A673 (cell line): ENCODE measurements at regions not wholly inside any gene's neighbourhood (a gene's known extent, or its start where the extent isn't known, plus 50 kb on each side); places are given as distances from the start of the nearest gene placed in this dataset.

Experiments
- CTCF ChIP-seq: fragments of 300-800, 200-600 bp; sonication (generic); conservative IDR thresholded peaks from 2 replicates; pipeline ENCODE4 v1.5.1; 2017; ENCODE audit warnings: low read depth, mild to moderate bottlenecking, antibody characterized with exemption, low read length, moderate library complexity, mixed read lengths
- EZH2 ChIP-seq: fragments of 200-600 bp; sonication (generic); IDR thresholded peaks from 2 replicates; pipeline ENCODE4 v1.6.1; 2017; ENCODE audit warnings: borderline replicate concordance, low read depth, mild to moderate bottlenecking, mixed read lengths, antibody characterized with exemption, low read length; ENCODE audit not compliant: poor library complexity, severe bottlenecking

- TF ChIP-seq EZH2 = no peak
- no peak for TF ChIP-seq CTCF
Observed at GRCh38 chr2:116948258-116948657, 866.2 kb upstream of the DDX18 start.
